HuH-7.5 (cell line): ENCODE measurements at regions not wholly inside any gene's neighbourhood (a gene's known extent, or its start where the extent isn't known, plus 50 kb on each side); places are given as distances from the start of the nearest gene placed in this dataset.
A peak's percentile ranks its signal among the peaks of the same experiment; 100 is the strongest.

Experiments used
- DNase-seq: peaks from one replicate; pipeline ENCODE4 v3.0.0; 2011; ENCODE audit warnings: low spot score

GRCh38 chr7:85498031-85498430, 311.2 kb upstream of the SEMA3D start:
- DNase-seq, result no peak

- no peak for DNase-seq
Measured at GRCh38 chr7:85489498-85489897, 302.6 kb upstream of the SEMA3D start.

- no peak for DNase-seq
Measured at GRCh38 chr7:85488406-85488805, 301.6 kb upstream of the SEMA3D start.

- DNase-seq, result no peak
Measured at GRCh38 chr7:85483177-85483576, 296.3 kb upstream of the SEMA3D start.

- DNase-seq, result no peak
Measured at GRCh38 chr7:85480666-85481065, 293.8 kb upstream of the SEMA3D start.

- DNase-seq, result no peak
Measured at GRCh38 chr7:85479918-85480643, 293.2 kb upstream of the SEMA3D start.

GRCh38 chr7:85478530-85478929, 291.7 kb upstream of the SEMA3D start:
- no peak for DNase-seq

- no peak for DNase-seq
Measured at GRCh38 chr7:85475476-85475875, 288.6 kb upstream of the SEMA3D start.

- no peak for DNase-seq
Measured at GRCh38 chr7:85475071-85475470, 288.2 kb upstream of the SEMA3D start.

- DNase-seq, result no peak
Measured at GRCh38 chr7:85474234-85474633, 287.4 kb upstream of the SEMA3D start.

- DNase-seq, result no peak
Measured at GRCh38 chr7:85471740-85472139, 284.9 kb upstream of the SEMA3D start.

- no peak for DNase-seq
Measured at GRCh38 chr7:85471307-85471706, 284.5 kb upstream of the SEMA3D start.

- no peak for DNase-seq
Measured at GRCh38 chr7:85469446-85470010, 282.7 kb upstream of the SEMA3D start.

GRCh38 chr7:85464042-85464651, 277.3 kb upstream of the SEMA3D start:
- no peak for DNase-seq

GRCh38 chr7:85462671-85463070, 275.8 kb upstream of the SEMA3D start:
- DNase-seq, result no peak

- DNase-seq, result no peak
Measured at GRCh38 chr7:85457911-85458310, 271.1 kb upstream of the SEMA3D start.

GRCh38 chr7:85456254-85456653, 269.4 kb upstream of the SEMA3D start:
- no peak for DNase-seq

GRCh38 chr7:85454904-85455303, 268.0 kb upstream of the SEMA3D start:
- no peak for DNase-seq

GRCh38 chr7:85452674-85453073, 265.8 kb upstream of the SEMA3D start:
- no peak for DNase-seq

GRCh38 chr7:85449478-85449877, 262.6 kb upstream of the SEMA3D start:
- no peak for DNase-seq

GRCh38 chr7:85447004-85447403, 260.1 kb upstream of the SEMA3D start:
- DNase-seq, result no peak

- DNase-seq, result peak; percentile 23
Measured at GRCh38 chr7:85426487-85426960, 239.7 kb upstream of the SEMA3D start.

- no peak for DNase-seq
Measured at GRCh38 chr7:85424298-85424697, 237.4 kb upstream of the SEMA3D start.
